ENCODE measurements at regions not wholly inside any gene's neighbourhood (a gene's known extent, or its start where the extent isn't known, plus 50 kb on each side); places are given as distances from the start of the nearest gene placed in this dataset.

DNA sequence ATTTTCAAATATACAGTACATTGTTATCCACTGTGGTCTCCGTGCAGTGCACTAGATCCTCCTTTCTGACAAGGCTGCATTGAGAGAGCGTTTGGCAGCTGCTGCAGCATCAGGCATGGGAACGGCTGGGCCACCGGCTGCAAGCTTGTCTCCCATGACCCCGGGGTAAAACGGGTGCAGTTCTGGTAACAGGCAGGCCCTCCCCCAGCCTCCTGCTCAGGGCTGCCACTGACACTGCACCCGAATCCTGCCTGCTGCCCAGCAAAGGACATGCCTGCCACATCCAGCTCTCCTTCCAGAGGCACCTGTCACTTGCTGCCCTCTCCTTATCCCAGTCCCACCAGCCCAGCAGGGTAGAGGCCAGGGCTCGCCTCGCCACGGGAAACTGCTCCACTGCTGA lies 124.5 kb upstream of the TMEM45B start:
- TF ChIP-seq, protein P1, sequence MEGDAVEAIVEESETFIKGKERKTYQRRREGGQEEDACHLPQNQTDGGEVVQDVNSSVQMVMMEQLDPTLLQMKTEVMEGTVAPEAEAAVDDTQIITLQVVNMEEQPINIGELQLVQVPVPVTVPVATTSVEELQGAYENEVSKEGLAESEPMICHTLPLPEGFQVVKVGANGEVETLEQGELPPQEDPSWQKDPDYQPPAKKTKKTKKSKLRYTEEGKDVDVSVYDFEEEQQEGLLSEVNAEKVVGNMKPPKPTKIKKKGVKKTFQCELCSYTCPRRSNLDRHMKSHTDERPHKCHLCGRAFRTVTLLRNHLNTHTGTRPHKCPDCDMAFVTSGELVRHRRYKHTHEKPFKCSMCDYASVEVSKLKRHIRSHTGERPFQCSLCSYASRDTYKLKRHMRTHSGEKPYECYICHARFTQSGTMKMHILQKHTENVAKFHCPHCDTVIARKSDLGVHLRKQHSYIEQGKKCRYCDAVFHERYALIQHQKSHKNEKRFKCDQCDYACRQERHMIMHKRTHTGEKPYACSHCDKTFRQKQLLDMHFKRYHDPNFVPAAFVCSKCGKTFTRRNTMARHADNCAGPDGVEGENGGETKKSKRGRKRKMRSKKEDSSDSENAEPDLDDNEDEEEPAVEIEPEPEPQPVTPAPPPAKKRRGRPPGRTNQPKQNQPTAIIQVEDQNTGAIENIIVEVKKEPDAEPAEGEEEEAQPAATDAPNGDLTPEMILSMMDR (IDR thresholded peaks at IDR 0.05; ENCODE audit: extremely low read depth in 1 of 2, insufficient read depth in 1 of 2, low read depth in 1 of 2, low read length in 2 of 2), result no peak
- TF ChIP-seq EZH2 (IDR thresholded peaks at IDR 0.05; ENCODE audit: borderline replicate concordance, low read depth, low read length, severe bottlenecking) (no peak), POLR2AphosphoS5 (IDR thresholded peaks at IDR 0.05; ENCODE audit: insufficient read depth, low read depth, low read length) (no peak), POLR2A (IDR thresholded peaks at IDR 0.05; ENCODE audit: low read depth, low read length) (no peak)

Data from endothelial cell of umbilical vein (primary cell).